ENCODE measurements at regions not wholly inside any gene's neighbourhood (a gene's known extent, or its start where the extent isn't known, plus 50 kb on each side); places are given as distances from the start of the nearest gene placed in this dataset.

- WGBS (ENCODE audit: insufficient coverage): no CpG with 5 or more reads among the region's 2 CpGs
- Mint-ChIP-seq H3K36me3 (no peaks in the 10 kb centered on the region), H3K4me1 (no peaks in the 10 kb centered on the region), H3K9me3 (no peaks in the 10 kb centered on the region), H3K27ac (no peak overlapping the region), H3K4me3 (no peak overlapping the region), H3K27me3 (no peaks in the 10 kb centered on the region)
- H3K27ac ChIP-seq (ENCODE audit: low read length): no peak overlapping the region
- H3K36me3 ChIP-seq (ENCODE audit: control insufficient read depth in 2 of 2, extremely low read depth in 1 of 2, insufficient read depth in 1 of 2, low read length in 1 of 2): no peaks in the 10 kb centered on the region
- no peaks in the 10 kb centered on the region for H3K9me3 ChIP-seq
- H3K27me3 ChIP-seq (replicated peaks in 1 of 2; ENCODE audit: control insufficient read depth in 2 of 2, extremely low read depth in 1 of 2, insufficient read depth in 2 of 2, low read length in 1 of 2): peaks cover 0 to 3% of the 10 kb centered on the region in 2 experiments
- ChIA-PET POLR2A (no interaction called here), CTCF (no interaction called here)
- H3K4me3 ChIP-seq (ENCODE audit: control insufficient read depth in 1 of 2, extremely low read depth in 1 of 2, low read length in 1 of 2): no peak overlapping the region
- no peaks in the 10 kb centered on the region for H3K4me1 ChIP-seq (ENCODE audit: control insufficient read depth in 1 of 2, extremely low read depth in 1 of 2, insufficient read depth in 2 of 2, low read length in 2 of 2)
- no peak for ATAC-seq (replicated peaks in 1 of 4)
- no peak for DNase-seq
These were observed 108.7 kb upstream of the RHOBTB1 start for GRCh38 chr10:61052469-61053205.

GRCh38 chr10:61051344-61051743 lies 107.4 kb upstream of the RHOBTB1 start:
- H3K9me3 ChIP-seq: no peaks in the 10 kb centered on the region
- Mint-ChIP-seq H3K27me3 (no peaks in the 10 kb centered on the region), H3K9me3 (no peaks in the 10 kb centered on the region), H3K36me3 (no peaks in the 10 kb centered on the region), H3K27ac (no peak overlapping the region), H3K4me1 (no peaks in the 10 kb centered on the region), H3K4me3 (no peak overlapping the region)
- H3K4me3 ChIP-seq (ENCODE audit: control insufficient read depth in 1 of 2, extremely low read depth in 1 of 2, low read length in 1 of 2): no peak overlapping the region
- POLR2A ChIA-PET: no interaction called here
- no peak for DNase-seq
- H3K36me3 ChIP-seq (ENCODE audit: control insufficient read depth in 2 of 2, extremely low read depth in 1 of 2, insufficient read depth in 1 of 2, low read length in 1 of 2): no peaks in the 10 kb centered on the region
- no peak for ATAC-seq (replicated peaks in 1 of 4)
- no peak overlapping the region for H3K27ac ChIP-seq (ENCODE audit: low read length)
- H3K4me1 ChIP-seq (ENCODE audit: control insufficient read depth in 1 of 2, extremely low read depth in 1 of 2, insufficient read depth in 2 of 2, low read length in 2 of 2): no peaks in the 10 kb centered on the region
- 67% methylated on average over 1 of the region's 5 CpGs for WGBS (ENCODE audit: insufficient coverage)
- H3K27me3 ChIP-seq (replicated peaks in 1 of 2; ENCODE audit: control insufficient read depth in 2 of 2, extremely low read depth in 1 of 2, insufficient read depth in 2 of 2, low read length in 1 of 2): peaks cover 0 to 3% of the 10 kb centered on the region in 2 experiments
- CTCF ChIA-PET: no interaction called here

GRCh38 chr10:61050120-61050745 lies 106.2 kb upstream of the RHOBTB1 start:
- Mint-ChIP-seq H3K4me3 (no peak overlapping the region), H3K27ac (no peak overlapping the region), H3K36me3 (no peaks in the 10 kb centered on the region), H3K27me3 (no peaks in the 10 kb centered on the region), H3K9me3 (no peaks in the 10 kb centered on the region), H3K4me1 (no peaks in the 10 kb centered on the region)
- DNase-seq (no peak), ATAC-seq (replicated peaks in 1 of 4) (no peak)
- WGBS (ENCODE audit: insufficient coverage): 63% methylated on average over 5 of the region's 5 CpGs
- H3K27ac ChIP-seq (ENCODE audit: low read length): no peak overlapping the region
- H3K4me1 ChIP-seq (ENCODE audit: control insufficient read depth in 1 of 2, extremely low read depth in 1 of 2, insufficient read depth in 2 of 2, low read length in 2 of 2): no peaks in the 10 kb centered on the region
- ChIA-PET CTCF (no interaction called here), POLR2A (no interaction called here)
- H3K4me3 ChIP-seq (ENCODE audit: control insufficient read depth in 1 of 2, extremely low read depth in 1 of 2, low read length in 1 of 2): no peak overlapping the region
- no peaks in the 10 kb centered on the region for H3K9me3 ChIP-seq
- peaks cover 0 to 3% of the 10 kb centered on the region in 2 experiments for H3K27me3 ChIP-seq (replicated peaks in 1 of 2; ENCODE audit: control insufficient read depth in 2 of 2, extremely low read depth in 1 of 2, insufficient read depth in 2 of 2, low read length in 1 of 2)
- H3K36me3 ChIP-seq (ENCODE audit: control insufficient read depth in 2 of 2, extremely low read depth in 1 of 2, insufficient read depth in 1 of 2, low read length in 1 of 2): no peaks in the 10 kb centered on the region

GRCh38 chr10:61049386-61049785 lies 105.4 kb upstream of the RHOBTB1 start:
- POLR2A ChIA-PET: no interaction called here
- CTCF ChIA-PET: no interaction called here
- Histone ChIP-seq H3K9me3 (no peaks in the 10 kb centered on the region), H3K4me3 (ENCODE audit: control insufficient read depth in 1 of 2, extremely low read depth in 1 of 2, low read length in 1 of 2) (no peak overlapping the region), H3K27ac (ENCODE audit: low read length) (no peak overlapping the region), H3K36me3 (ENCODE audit: control insufficient read depth in 2 of 2, extremely low read depth in 1 of 2, insufficient read depth in 1 of 2, low read length in 1 of 2) (no peaks in the 10 kb centered on the region), H3K4me1 (ENCODE audit: control insufficient read depth in 1 of 2, extremely low read depth in 1 of 2, insufficient read depth in 2 of 2, low read length in 2 of 2) (no peaks in the 10 kb centered on the region), H3K27me3 (replicated peaks in 1 of 2; ENCODE audit: control insufficient read depth in 2 of 2, extremely low read depth in 1 of 2, insufficient read depth in 2 of 2, low read length in 1 of 2) (peaks cover 0 to 3% of the 10 kb centered on the region in 2 experiments)
- Mint-ChIP-seq H3K27ac (no peak overlapping the region), H3K4me1 (no peaks in the 10 kb centered on the region), H3K4me3 (no peak overlapping the region), H3K36me3 (no peaks in the 10 kb centered on the region), H3K9me3 (no peaks in the 10 kb centered on the region), H3K27me3 (no peaks in the 10 kb centered on the region)
- ATAC-seq (replicated peaks in 1 of 4) (no peak), DNase-seq (no peak)
- WGBS (ENCODE audit: insufficient coverage): 77% methylated on average over 2 of the region's 2 CpGs

- 92% methylated on average over 3 of the region's 8 CpGs for WGBS (ENCODE audit: insufficient coverage)
- H3K36me3 ChIP-seq (ENCODE audit: control insufficient read depth in 2 of 2, extremely low read depth in 1 of 2, insufficient read depth in 1 of 2, low read length in 1 of 2): no peaks in the 10 kb centered on the region
- ATAC-seq (replicated peaks in 1 of 4) (no peak), DNase-seq (no peak)
- H3K27ac Mint-ChIP-seq: no peak overlapping the region
- H3K36me3 Mint-ChIP-seq: no peaks in the 10 kb centered on the region
- ChIA-PET POLR2A (no interaction called here), CTCF (no interaction called here)
- H3K9me3 Mint-ChIP-seq: no peaks in the 10 kb centered on the region
- no peaks in the 10 kb centered on the region for H3K9me3 ChIP-seq
- no peak overlapping the region for H3K4me3 Mint-ChIP-seq
- H3K4me3 ChIP-seq (ENCODE audit: control insufficient read depth in 1 of 2, extremely low read depth in 1 of 2, low read length in 1 of 2): no peak overlapping the region
- no peaks in the 10 kb centered on the region for H3K4me1 ChIP-seq (ENCODE audit: control insufficient read depth in 1 of 2, extremely low read depth in 1 of 2, insufficient read depth in 2 of 2, low read length in 2 of 2)
- peaks cover 0 to 3% of the 10 kb centered on the region in 2 experiments for H3K27me3 ChIP-seq (replicated peaks in 1 of 2; ENCODE audit: control insufficient read depth in 2 of 2, extremely low read depth in 1 of 2, insufficient read depth in 2 of 2, low read length in 1 of 2)
- H3K4me1 Mint-ChIP-seq: no peaks in the 10 kb centered on the region
- peaks cover 0 to 1% of the 10 kb centered on the region in 2 donors for H3K27me3 Mint-ChIP-seq
- no peak overlapping the region for H3K27ac ChIP-seq (ENCODE audit: low read length)
These were observed 104.0 kb upstream of the RHOBTB1 start for GRCh38 chr10:61047788-61048560.

GRCh38 chr10:61047081-61047480 lies 103.1 kb upstream of the RHOBTB1 start:
- CTCF ChIA-PET: no interaction called here
- no peaks in the 10 kb centered on the region for H3K4me1 Mint-ChIP-seq
- no peak overlapping the region for H3K4me3 Mint-ChIP-seq
- ATAC-seq (replicated peaks in 1 of 4) (no peak), DNase-seq (no peak)
- H3K4me1 ChIP-seq (ENCODE audit: control insufficient read depth in 1 of 2, extremely low read depth in 1 of 2, insufficient read depth in 2 of 2, low read length in 2 of 2): no peaks in the 10 kb centered on the region
- H3K27me3 Mint-ChIP-seq: peaks cover 0 to 1% of the 10 kb centered on the region in 2 donors
- no peaks in the 10 kb centered on the region for H3K36me3 Mint-ChIP-seq
- peaks cover 0 to 3% of the 10 kb centered on the region in 2 experiments for H3K27me3 ChIP-seq (replicated peaks in 1 of 2; ENCODE audit: control insufficient read depth in 2 of 2, extremely low read depth in 1 of 2, insufficient read depth in 2 of 2, low read length in 1 of 2)
- no peak overlapping the region for H3K27ac ChIP-seq (ENCODE audit: low read length)
- no peaks in the 10 kb centered on the region for H3K36me3 ChIP-seq (ENCODE audit: control insufficient read depth in 2 of 2, extremely low read depth in 1 of 2, insufficient read depth in 1 of 2, low read length in 1 of 2)
- 80% methylated on average over 1 of the region's 5 CpGs for WGBS (ENCODE audit: insufficient coverage)
- no peaks in the 10 kb centered on the region for H3K9me3 ChIP-seq
- H3K27ac Mint-ChIP-seq: no peak overlapping the region
- POLR2A ChIA-PET: no interaction called here
- H3K9me3 Mint-ChIP-seq: no peaks in the 10 kb centered on the region
- H3K4me3 ChIP-seq (ENCODE audit: control insufficient read depth in 1 of 2, extremely low read depth in 1 of 2, low read length in 1 of 2): no peak overlapping the region
